A549 (cell line): ENCODE measurements at regions not wholly inside any gene's neighbourhood (a gene's known extent, or its start where the extent isn't known, plus 50 kb on each side); places are given as distances from the start of the nearest gene placed in this dataset.

Experiments
- CBX2 ChIP-seq: fragments of 200-600 bp; sonication (generic); IDR thresholded peaks from 2 replicates; pipeline ENCODE4 v1.6.1; 2016; ENCODE audit warnings: low read depth, mild to moderate bottlenecking, borderline replicate concordance
- CEBPB ChIP-seq, 2 experiments: fragments of >200 bp in 1 of 2; sonication (Bioruptor Twin) in 1 of 2; formaldehyde crosslinking in 1 of 2; IDR thresholded peaks; 2 replicates each; pipeline ENCODE4 v1.6.1; 2012 to 2016

DNA sequence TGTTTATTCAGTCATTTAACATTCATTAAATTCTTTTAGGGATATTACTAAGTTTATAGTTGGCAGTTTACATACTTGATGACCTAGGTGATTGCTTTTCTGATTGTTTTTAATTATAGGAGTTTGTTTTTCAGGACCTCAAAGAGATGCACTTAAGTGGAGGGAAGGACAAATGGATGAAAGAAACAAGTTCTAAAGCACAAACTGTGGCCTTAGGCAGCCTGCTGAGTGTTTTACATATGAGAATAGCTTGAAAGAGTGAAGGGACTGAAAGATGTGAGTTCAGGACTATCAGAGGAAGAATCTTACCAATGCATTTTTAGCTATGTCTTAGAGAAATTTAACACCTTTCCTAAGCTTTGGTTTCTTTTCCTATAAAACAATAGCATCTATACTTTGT lies 402.6 kb downstream of the KLF12 start:
- no peak for TF ChIP-seq CBX2
- no peak for TF ChIP-seq CEBPB (IDR thresholded peaks at IDR 0.05)
